Gastroesophageal sphincter (tissue), 4 donors: ENCODE measurements at regions not wholly inside any gene's neighbourhood (a gene's known extent, or its start where the extent isn't known, plus 50 kb on each side); places are given as distances from the start of the nearest gene placed in this dataset.

Source experiments
- ATAC-seq: fragments of 150-250 bp; one replicate; pipeline ENCODE4 v1.9.1; 2016; ENCODE audit warnings: mild to moderate bottlenecking, moderate library complexity
- H3K27ac ChIP-seq, 4 donors: fragments of 200-600 bp; sonication (generic) in 3 of 4; 1 replicate in 3 of 4; 2 replicates in 1 of 4; pipeline ENCODE4 v1.5.1; 2016 to 2019
- H3K27me3 ChIP-seq: fragments of 200-600 bp; sonication (generic); one replicate; pipeline ENCODE4 v1.5.1; 2019
- H3K36me3 ChIP-seq, 2 donors: fragments of 200-600 bp; sonication (generic); one replicate each; pipeline ENCODE4 v1.5.1; 2019; ENCODE audit warnings: control low read depth in 1 of 2
- H3K4me1 ChIP-seq, 3 donors: fragments of 200-600 bp; sonication (generic); 1 replicate in 2 of 3; 2 replicates in 1 of 3; pipeline ENCODE4 v1.5.1; 2016 to 2019; ENCODE audit warnings: control low read depth in 2 of 3
- H3K4me3 ChIP-seq, 2 donors: fragments of 200-600 bp; sonication (generic); one replicate each; pipeline ENCODE4 v1.5.1; 2019; ENCODE audit warnings: mild to moderate bottlenecking in 1 of 2, moderate library complexity in 1 of 2
- H3K9me3 ChIP-seq, 3 donors: fragments of 200-600 bp; sonication (generic); one replicate each; pipeline ENCODE4 v1.5.1; 2017 to 2019; ENCODE audit warnings: control low read depth in 2 of 3
- EP300 ChIP-seq: sonication (generic); formaldehyde crosslinking; IDR thresholded peaks from one replicate; pipeline ENCODE4 v1.6.1; 2017; ENCODE audit warnings: antibody characterized with exemption, mild to moderate bottlenecking
- POLR2A ChIP-seq, 2 donors: fragments of 450-650 bp; IDR thresholded peaks; one replicate each; pipeline ENCODE4 v1.6.1; 2017; ENCODE audit warnings: antibody characterized with exemption in 2 of 2, mild to moderate bottlenecking in 2 of 2, moderate library complexity in 1 of 2
- POLR2AphosphoS5 ChIP-seq: sonication (generic); formaldehyde crosslinking; IDR thresholded peaks from one replicate; pipeline ENCODE4 v1.6.1; 2017; ENCODE audit warnings: antibody characterized with exemption
- WGBS, 2 donors: methylation state at CpG; one replicate each; pipeline ENCODE4 v1.1.5; 2018; ENCODE audit warnings: low coverage in 1 of 2; 5-methylcytosine and 5-hydroxymethylcytosine counted together
- TF ChIP-seq, protein P1 (sequence below), 4 experiments: fragments of 200-600 bp in 2 of 4; fragments of 450-650 bp in 2 of 4; sonication (generic) in 1 of 4; IDR thresholded peaks; one replicate each; pipeline ENCODE4 v1.5.1; 2017 to 2019; ENCODE audit warnings: antibody characterized with exemption in 4 of 4, mild to moderate bottlenecking in 2 of 4, moderate library complexity in 2 of 4

DNA sequence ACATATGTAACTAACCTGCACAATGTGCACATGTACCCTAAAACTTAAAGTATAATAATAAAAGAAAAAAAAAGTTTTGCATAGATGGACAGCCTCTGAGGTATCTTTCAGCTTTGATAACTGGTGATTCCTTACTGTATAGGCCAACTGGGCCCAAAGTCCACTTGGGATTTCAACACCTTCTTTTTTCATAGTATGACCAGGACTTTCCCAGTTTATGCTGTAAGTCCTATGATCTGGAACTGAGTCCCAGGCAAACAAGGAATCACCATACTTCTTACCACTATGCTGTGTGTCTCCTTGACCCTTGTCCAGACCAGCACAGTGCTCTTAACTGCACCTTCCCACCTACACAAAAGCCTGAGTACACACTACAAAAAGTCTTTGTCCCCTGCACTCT is 205.1 kb upstream of the RBBP8 start:
- Histone ChIP-seq H3K27ac (no peak overlapping the region), H3K9me3 (no peaks in the 10 kb centered on the region), H3K4me3 (no peak overlapping the region), H3K4me1 (peaks cover 0 to 8% (median 0%) of the 10 kb centered on the region in 3 donors), H3K36me3 (no peaks in the 10 kb centered on the region), H3K27me3 (no peaks in the 10 kb centered on the region)
- TF ChIP-seq POLR2A (IDR thresholded peaks at IDR 0.05) (no peak), POLR2AphosphoS5 (no peak), EP300 (no peak)
- TF ChIP-seq, protein P1, sequence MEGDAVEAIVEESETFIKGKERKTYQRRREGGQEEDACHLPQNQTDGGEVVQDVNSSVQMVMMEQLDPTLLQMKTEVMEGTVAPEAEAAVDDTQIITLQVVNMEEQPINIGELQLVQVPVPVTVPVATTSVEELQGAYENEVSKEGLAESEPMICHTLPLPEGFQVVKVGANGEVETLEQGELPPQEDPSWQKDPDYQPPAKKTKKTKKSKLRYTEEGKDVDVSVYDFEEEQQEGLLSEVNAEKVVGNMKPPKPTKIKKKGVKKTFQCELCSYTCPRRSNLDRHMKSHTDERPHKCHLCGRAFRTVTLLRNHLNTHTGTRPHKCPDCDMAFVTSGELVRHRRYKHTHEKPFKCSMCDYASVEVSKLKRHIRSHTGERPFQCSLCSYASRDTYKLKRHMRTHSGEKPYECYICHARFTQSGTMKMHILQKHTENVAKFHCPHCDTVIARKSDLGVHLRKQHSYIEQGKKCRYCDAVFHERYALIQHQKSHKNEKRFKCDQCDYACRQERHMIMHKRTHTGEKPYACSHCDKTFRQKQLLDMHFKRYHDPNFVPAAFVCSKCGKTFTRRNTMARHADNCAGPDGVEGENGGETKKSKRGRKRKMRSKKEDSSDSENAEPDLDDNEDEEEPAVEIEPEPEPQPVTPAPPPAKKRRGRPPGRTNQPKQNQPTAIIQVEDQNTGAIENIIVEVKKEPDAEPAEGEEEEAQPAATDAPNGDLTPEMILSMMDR (IDR thresholded peaks at IDR 0.05), result no peak
- ATAC-seq, result no peak

DNA sequence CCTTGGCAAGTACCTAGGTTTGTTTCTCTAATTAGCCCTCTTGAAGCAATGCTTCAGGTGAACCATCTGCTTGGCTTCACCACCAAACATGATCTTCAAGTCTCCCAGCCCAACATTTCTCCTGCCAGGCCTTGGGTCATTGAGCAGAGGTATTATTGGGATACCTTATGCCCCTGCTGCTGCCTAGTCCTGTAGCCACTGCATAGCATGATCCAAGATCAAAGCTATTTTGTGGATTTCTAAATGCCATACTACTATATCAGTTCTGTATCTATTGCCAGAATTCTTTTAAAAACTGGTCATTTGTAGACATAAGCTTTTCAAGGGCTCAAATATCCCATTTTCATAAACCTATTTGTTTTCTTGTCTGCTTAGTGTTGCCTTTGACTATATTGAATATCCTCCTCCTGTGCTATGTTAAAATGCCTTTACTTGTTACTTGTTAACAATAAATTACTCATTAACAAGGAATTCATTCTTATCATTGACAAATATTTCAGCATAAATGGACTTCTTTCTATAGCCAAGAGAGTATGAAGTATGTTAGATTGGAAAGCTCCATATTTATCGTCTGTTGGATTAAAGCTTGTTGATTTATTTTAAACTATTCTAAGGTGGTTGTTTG is 204.5 kb upstream of the RBBP8 start:
- Histone ChIP-seq H3K27ac (no peak overlapping the region), H3K9me3 (no peaks in the 10 kb centered on the region), H3K4me3 (no peak overlapping the region), H3K27me3 (no peaks in the 10 kb centered on the region), H3K4me1 (peaks cover 0 to 4% (median 0%) of the 10 kb centered on the region in 3 donors), H3K36me3 (no peaks in the 10 kb centered on the region)
- ATAC-seq, result no peak
- 23 to 74% methylated on average over 1 of the region's 1 CpG for WGBS, 2 donors
- TF ChIP-seq, protein P1 (IDR thresholded peaks at IDR 0.05), result no peak
- TF ChIP-seq POLR2AphosphoS5 (no peak), POLR2A (IDR thresholded peaks at IDR 0.05) (no peak)

DNA sequence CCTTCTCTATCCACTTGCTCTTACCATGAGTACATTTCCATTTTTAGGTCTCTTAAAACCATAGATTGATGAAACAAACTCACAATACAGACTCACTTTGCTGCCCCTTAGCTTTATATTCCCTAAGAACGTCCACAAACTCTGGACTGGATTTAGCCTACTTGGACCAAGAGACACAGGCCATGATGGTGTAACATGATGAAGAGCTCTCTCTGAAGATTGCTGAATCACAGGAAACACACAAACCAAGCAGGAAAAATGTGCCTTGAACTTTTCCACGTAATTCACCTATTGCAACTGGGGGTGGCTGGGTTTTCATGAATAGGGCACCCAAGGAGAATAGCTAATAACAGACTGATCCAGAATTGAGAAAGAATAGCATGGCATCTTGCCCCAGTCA is 201.7 kb upstream of the RBBP8 start:
- 57 to 83% methylated on average over 2 of the region's 2 CpGs for WGBS, 2 donors
- H3K4me1 ChIP-seq, result no peaks in the 10 kb centered on the region
- ATAC-seq, result no peak

DNA sequence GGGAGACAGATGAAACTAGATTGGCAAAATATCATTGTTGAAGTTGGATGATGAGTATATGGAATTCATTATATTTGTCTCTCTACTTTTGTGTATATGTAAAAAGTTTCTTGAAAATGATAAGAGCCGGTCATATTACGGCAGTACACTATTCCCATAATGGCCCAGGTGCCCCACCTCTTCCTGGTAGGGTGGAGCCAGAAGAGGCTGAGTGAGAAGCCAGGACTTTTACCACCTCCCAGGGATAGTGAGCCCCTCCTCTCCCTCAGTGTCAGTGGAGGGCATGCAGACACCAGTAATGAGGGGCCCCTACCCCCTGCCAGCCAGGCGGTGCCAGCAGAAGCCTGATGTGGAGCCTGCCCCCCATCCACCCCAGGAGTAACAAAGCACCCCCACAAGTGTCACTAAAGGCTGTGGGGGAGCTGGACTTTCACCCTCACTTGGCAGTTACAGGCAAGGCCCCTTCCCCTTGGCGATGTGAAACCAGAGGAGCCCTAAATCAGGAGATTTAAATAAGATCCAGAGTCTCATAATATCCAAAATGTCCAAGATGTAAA is 198.9 kb upstream of the RBBP8 start:
- TF ChIP-seq EP300 (no peak), POLR2A (IDR thresholded peaks at IDR 0.05) (no peak), POLR2AphosphoS5 (no peak)
- TF ChIP-seq, protein P1 (IDR thresholded peaks at IDR 0.05), result no peak
- WGBS, 2 donors, result 73 to 92% methylated on average over 2 to 3 of the region's 4 CpGs
- no peak for ATAC-seq
- Histone ChIP-seq H3K27me3 (no peaks in the 10 kb centered on the region), H3K4me3 (no peak overlapping the region), H3K4me1 (peaks cover 0 to 6% (median 0%) of the 10 kb centered on the region in 3 donors), H3K9me3 (no peaks in the 10 kb centered on the region), H3K36me3 (no peaks in the 10 kb centered on the region), H3K27ac (no peak overlapping the region)

More for the DNA sequence above, 201.7 kb upstream of the RBBP8 start:
- no peaks in the 10 kb centered on the region for H3K36me3 ChIP-seq
- H3K27me3 ChIP-seq, result no peaks in the 10 kb centered on the region
- no peak overlapping the region for H3K4me3 ChIP-seq
- H3K27ac ChIP-seq, result no peak overlapping the region
- TF ChIP-seq, protein P1 (IDR thresholded peaks at IDR 0.05), result no peak
- TF ChIP-seq POLR2AphosphoS5, result no peak
- TF ChIP-seq POLR2A (IDR thresholded peaks at IDR 0.05), result no peak
- no peak for TF ChIP-seq EP300
- no peaks in the 10 kb centered on the region for H3K9me3 ChIP-seq
